ENCODE measurements at regions not wholly inside any gene's neighbourhood (a gene's known extent, or its start where the extent isn't known, plus 50 kb on each side); places are given as distances from the start of the nearest gene placed in this dataset.

DNA sequence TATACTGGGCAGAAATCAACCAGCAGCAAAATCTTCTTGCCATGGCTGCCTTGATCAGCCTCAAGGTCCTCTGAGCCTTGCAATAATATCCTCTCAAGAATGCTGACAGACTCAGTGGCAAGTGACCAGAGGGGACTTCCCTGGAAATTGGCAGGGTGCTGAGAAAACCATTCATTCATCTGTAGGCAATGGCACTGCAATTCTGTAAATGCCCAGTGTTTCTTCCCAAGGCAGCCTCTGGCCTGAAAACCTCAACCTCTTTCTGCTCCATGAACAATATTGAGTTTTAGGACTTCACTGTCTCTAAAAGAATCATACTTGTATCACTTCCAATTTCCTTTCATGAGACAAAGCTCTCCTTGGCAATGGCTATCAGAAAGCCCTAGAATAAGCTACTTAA lies 754.3 kb upstream of the TENM3 start:
- TF ChIP-seq, protein P1, sequence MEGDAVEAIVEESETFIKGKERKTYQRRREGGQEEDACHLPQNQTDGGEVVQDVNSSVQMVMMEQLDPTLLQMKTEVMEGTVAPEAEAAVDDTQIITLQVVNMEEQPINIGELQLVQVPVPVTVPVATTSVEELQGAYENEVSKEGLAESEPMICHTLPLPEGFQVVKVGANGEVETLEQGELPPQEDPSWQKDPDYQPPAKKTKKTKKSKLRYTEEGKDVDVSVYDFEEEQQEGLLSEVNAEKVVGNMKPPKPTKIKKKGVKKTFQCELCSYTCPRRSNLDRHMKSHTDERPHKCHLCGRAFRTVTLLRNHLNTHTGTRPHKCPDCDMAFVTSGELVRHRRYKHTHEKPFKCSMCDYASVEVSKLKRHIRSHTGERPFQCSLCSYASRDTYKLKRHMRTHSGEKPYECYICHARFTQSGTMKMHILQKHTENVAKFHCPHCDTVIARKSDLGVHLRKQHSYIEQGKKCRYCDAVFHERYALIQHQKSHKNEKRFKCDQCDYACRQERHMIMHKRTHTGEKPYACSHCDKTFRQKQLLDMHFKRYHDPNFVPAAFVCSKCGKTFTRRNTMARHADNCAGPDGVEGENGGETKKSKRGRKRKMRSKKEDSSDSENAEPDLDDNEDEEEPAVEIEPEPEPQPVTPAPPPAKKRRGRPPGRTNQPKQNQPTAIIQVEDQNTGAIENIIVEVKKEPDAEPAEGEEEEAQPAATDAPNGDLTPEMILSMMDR (IDR thresholded peaks at IDR 0.05 in 4 of 5, conservative IDR thresholded peaks at IDR 0.05 in 1 of 5) = no peak
- TF ChIP-seq POLR2A (IDR thresholded peaks at IDR 0.05) = no peak

All from gastrocnemius medialis (tissue), 4 donors.